Smooth muscle cell (in vitro differentiated cells): ENCODE measurements at regions not wholly inside any gene's neighbourhood (a gene's known extent, or its start where the extent isn't known, plus 50 kb on each side); places are given as distances from the start of the nearest gene placed in this dataset.

ENCODE experiments used
- DNase-seq: peaks from one replicate; lab custom pipeline; 2025; ENCODE audit not compliant: unreplicated experiment; lab: John Stamatoyannopoulos, UW
- H2AFZ ChIP-seq: fragments of 200-600 bp; sonication (generic); 2 replicates; pipeline ENCODE4 v1.6.0; 2016; ENCODE audit warnings: antibody characterized with exemption, low read depth, mild to moderate bottlenecking
- H3F3A ChIP-seq: fragments of 200-600 bp; sonication (generic); 2 replicates; pipeline ENCODE4 v1.6.0; 2017; ENCODE audit warnings: antibody characterized with exemption, low read depth
- H3K27ac ChIP-seq: fragments of 200-600 bp; sonication (generic); 2 replicates; pipeline ENCODE4 v1.5.1; 2016; ENCODE audit warnings: low read depth, mild to moderate bottlenecking
- H3K27me3 ChIP-seq: fragments of 200-600 bp; sonication (generic); 2 replicates; pipeline ENCODE4 v1.6.1; 2016; ENCODE audit warnings: low read depth, mild to moderate bottlenecking
- H3K36me3 ChIP-seq: fragments of 200-600 bp; sonication (generic); 2 replicates; pipeline ENCODE4 v1.5.1; 2016; ENCODE audit warnings: low read depth
- H3K4me1 ChIP-seq: fragments of 200-600 bp; sonication (generic); 2 replicates; pipeline ENCODE4 v1.5.1; 2016; ENCODE audit warnings: low read depth
- H3K4me2 ChIP-seq: fragments of 200-600 bp; sonication (generic); 2 replicates; pipeline ENCODE4 v1.6.0; 2016; ENCODE audit warnings: mild to moderate bottlenecking
- H3K4me3 ChIP-seq: fragments of 200-600 bp; sonication (generic); 2 replicates; pipeline ENCODE4 v1.5.1; 2016; ENCODE audit warnings: mild to moderate bottlenecking
- H3K79me2 ChIP-seq: fragments of 200-600 bp; sonication (generic); 2 replicates; pipeline ENCODE4 v1.6.0; 2016; ENCODE audit warnings: low read depth, mild to moderate bottlenecking
- H3K9ac ChIP-seq: fragments of 200-600 bp; sonication (generic); 2 replicates; pipeline ENCODE4 v1.6.0; 2016; ENCODE audit warnings: low read depth
- H3K9me3 ChIP-seq: fragments of 200-600 bp; sonication (generic); replicated peaks from 2 replicates; pipeline ENCODE4 v1.5.1; 2016; ENCODE audit warnings: low read depth
- H4K20me1 ChIP-seq: fragments of 200-600 bp; sonication (generic); 2 replicates; pipeline ENCODE4 v1.6.0; 2016; ENCODE audit warnings: low read depth
- WGBS: methylation state at CpG from one replicate; pipeline ENCODE4 v1.1.7; 2016; ENCODE audit warnings: low lambda C conversion rate; 5-methylcytosine and 5-hydroxymethylcytosine counted together
- TF ChIP-seq, protein P1 (sequence below): fragments of 200-600 bp; sonication (generic); IDR thresholded peaks from 2 replicates; pipeline ENCODE4 v1.5.1; 2017; ENCODE audit warnings: borderline replicate concordance, mild to moderate bottlenecking, antibody characterized with exemption; ENCODE audit not compliant: insufficient read depth, poor library complexity, severe bottlenecking

- DNase-seq, result no peak
- Histone ChIP-seq H3K27ac (no peak overlapping the region), H3K79me2 (no peaks in the 10 kb centered on the region), H3K4me1 (peaks cover 2% of the 10 kb centered on the region), H3K9ac (no peak overlapping the region), H3K4me3 (no peak overlapping the region), H3K4me2 (no peak overlapping the region), H3K9me3 (no peaks in the 10 kb centered on the region), H3F3A (no peaks in the 10 kb centered on the region), H3K27me3 (no peaks in the 10 kb centered on the region), H2AFZ (no peak overlapping the region), H3K36me3 (no peaks in the 10 kb centered on the region), H4K20me1 (no peaks in the 10 kb centered on the region)
- 80% methylated on average over 1 of the region's 1 CpG for WGBS
- TF ChIP-seq, protein P1, sequence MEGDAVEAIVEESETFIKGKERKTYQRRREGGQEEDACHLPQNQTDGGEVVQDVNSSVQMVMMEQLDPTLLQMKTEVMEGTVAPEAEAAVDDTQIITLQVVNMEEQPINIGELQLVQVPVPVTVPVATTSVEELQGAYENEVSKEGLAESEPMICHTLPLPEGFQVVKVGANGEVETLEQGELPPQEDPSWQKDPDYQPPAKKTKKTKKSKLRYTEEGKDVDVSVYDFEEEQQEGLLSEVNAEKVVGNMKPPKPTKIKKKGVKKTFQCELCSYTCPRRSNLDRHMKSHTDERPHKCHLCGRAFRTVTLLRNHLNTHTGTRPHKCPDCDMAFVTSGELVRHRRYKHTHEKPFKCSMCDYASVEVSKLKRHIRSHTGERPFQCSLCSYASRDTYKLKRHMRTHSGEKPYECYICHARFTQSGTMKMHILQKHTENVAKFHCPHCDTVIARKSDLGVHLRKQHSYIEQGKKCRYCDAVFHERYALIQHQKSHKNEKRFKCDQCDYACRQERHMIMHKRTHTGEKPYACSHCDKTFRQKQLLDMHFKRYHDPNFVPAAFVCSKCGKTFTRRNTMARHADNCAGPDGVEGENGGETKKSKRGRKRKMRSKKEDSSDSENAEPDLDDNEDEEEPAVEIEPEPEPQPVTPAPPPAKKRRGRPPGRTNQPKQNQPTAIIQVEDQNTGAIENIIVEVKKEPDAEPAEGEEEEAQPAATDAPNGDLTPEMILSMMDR, result no peak
Observed at GRCh38 chr10:47169581-47169980, 130.4 kb upstream of the GDF10 start.

- DNase-seq, result no peak
- TF ChIP-seq, protein P1, result no peak
- Histone ChIP-seq H3K4me2 (no peak overlapping the region), H3K4me3 (no peak overlapping the region), H3K79me2 (no peaks in the 10 kb centered on the region), H4K20me1 (no peaks in the 10 kb centered on the region), H3K9ac (no peak overlapping the region), H2AFZ (no peak overlapping the region), H3K36me3 (no peaks in the 10 kb centered on the region), H3K4me1 (no peaks in the 10 kb centered on the region), H3K27ac (no peak overlapping the region), H3K9me3 (no peaks in the 10 kb centered on the region), H3K27me3 (no peaks in the 10 kb centered on the region), H3F3A (no peaks in the 10 kb centered on the region)
- 76% methylated on average over 6 of the region's 6 CpGs for WGBS
Observed at GRCh38 chr10:47173929-47174442, 126.0 kb upstream of the GDF10 start.

GRCh38 chr10:47175181-47176123 lies 124.5 kb upstream of the GDF10 start:
- H3K36me3 ChIP-seq, result no peaks in the 10 kb centered on the region
- TF ChIP-seq, protein P1, result no peak
- H4K20me1 ChIP-seq, result no peaks in the 10 kb centered on the region
- no peaks in the 10 kb centered on the region for H3F3A ChIP-seq
- no peak overlapping the region for H3K9ac ChIP-seq
- H3K27me3 ChIP-seq, result no peaks in the 10 kb centered on the region
- H3K27ac ChIP-seq, result no peak overlapping the region
- no peaks in the 10 kb centered on the region for H3K4me1 ChIP-seq
- no peak overlapping the region for H3K4me2 ChIP-seq
- no peak overlapping the region for H3K4me3 ChIP-seq
- no peaks in the 10 kb centered on the region for H3K79me2 ChIP-seq
- 85% methylated on average over 15 of the region's 15 CpGs for WGBS
- no peaks in the 10 kb centered on the region for H3K9me3 ChIP-seq
- H2AFZ ChIP-seq, result no peak overlapping the region
- DNase-seq, result no peak
